Activated CD4-positive, CD25-positive, alpha-beta regulatory T cell (primary cell): ENCODE measurements at regions not wholly inside any gene's neighbourhood (a gene's known extent, or its start where the extent isn't known, plus 50 kb on each side); places are given as distances from the start of the nearest gene placed in this dataset.

ENCODE experiments used
- DNase-seq, 4 experiments: peaks; one replicate each; lab custom pipeline; 2025; lab: John Stamatoyannopoulos, UW

DNA sequence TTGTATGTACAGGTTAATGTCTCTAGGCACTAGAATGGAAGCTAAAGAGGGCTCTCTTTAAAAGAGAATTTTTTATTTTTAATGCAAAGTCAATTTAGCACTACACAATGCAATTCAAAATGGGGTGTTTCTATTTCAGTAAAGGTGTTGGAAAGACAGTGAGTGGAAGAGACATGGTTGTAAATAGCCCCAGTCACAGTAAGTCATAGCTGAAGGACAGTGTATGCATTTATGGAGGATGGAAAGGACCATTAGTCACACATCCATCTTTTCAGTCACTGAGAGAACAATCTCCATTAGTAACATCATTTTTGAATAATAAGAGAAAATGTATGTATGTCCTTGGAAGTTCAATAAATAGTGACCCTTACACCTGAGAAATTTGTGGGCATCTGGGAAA is 148.0 kb downstream of the PDHA2 start:
- no peak for DNase-seq

DNA sequence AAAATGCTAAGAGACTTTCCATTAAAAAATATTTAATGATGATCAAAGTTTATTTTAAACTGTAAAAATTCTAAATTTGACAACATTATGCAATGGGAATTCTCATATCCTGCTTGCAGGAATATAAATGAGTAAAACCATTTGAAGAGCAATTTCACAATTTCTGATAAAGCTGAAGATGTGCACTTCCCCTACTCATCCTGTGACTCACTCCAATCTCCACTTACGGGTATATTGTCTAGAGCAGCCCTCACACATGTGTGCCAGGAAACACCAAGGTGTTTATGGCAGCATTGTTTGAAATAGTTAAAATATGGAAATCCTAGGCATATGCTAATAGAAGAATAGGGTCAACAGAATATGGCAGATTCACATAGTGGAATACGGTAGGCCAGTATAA is 158.4 kb downstream of the PDHA2 start:
- no peak for DNase-seq

DNA sequence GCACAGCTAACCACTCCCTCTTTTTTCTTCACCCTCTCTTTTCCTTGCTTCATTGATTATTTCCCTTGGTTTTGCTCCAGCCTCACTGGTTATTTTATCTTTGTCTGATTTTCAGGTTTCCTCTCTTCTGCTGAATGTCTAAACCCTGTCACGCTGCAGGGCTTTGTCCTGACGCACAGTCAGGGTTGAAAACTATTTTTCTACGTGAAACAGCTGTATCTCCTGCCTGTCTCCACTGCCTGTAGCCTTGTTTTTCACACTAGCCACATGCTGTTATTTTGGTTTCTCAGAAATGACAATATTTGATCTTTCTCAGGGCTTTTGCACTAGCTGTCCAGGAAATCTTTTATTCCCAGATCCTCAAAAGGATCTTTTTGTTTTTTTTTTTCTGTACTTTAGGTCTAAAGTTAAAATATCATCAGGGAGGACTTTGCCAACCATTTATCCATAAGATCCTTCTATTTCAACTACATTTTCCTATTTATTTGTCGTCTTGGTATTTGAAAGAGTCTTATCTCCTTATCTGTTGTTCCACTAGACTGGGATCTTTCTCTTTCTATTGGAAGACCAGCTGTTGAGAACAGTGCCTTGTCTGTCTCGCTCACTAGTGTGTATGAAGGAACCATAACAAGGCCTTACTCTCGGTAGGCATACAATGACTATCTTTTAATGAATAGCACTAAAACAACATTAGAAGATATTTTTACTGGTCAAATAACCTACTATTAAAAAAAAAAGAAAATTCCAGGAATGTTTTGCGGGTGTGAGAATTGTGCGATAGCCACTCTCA is 164.3 kb downstream of the PDHA2 start:
- no peak for DNase-seq

DNA sequence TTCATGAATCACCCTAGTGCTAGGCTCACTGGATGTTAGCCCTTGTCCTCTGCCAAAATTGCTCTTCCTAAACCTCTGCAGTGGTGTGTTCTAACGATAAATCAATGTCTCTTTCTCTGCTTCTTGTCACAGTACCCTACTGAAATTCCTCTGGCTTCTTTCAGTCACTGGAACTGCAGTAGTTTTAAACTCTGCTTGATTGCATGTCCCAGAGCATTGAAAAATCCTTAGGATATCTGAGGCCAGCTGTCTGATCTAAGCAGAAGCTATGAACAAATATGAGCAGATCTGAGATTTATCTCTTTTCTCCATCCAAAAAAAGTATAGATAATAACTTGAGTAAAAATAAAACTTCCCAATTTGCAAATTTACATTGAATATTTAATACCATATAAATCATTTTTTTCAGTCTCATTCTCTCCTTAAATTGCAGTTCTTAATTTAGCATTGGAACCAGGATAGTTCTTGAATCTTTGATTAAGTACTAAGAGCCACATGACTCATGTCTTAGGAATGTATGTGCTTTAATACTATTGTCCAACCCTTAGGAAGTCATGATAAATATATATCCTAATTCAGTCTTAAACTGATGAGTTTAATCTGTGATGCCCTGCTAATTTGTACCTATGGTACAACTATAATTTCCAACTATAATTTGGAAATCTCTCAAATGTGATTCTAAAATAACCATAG is 169.7 kb downstream of the PDHA2 start:
- DNase-seq, result no peak

DNA sequence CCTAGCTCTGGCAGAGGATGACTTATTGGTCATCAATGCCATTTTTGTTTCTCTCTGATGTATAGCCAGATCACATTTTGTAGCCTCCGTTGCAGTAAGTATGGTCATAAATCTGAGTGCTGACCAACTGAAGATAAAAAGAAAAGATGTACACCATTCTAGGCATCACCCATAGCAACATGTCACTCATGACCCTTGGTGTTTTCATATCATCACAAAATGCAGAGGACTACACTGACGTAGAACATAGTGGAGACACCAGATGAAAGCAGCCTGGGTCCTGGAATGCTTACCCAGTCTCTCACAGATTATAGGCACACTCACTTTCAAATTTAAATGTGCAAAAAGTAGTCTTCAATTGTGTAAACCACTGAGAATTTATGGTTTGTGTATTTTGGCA is 172.8 kb downstream of the PDHA2 start:
- no peak for DNase-seq

DNA sequence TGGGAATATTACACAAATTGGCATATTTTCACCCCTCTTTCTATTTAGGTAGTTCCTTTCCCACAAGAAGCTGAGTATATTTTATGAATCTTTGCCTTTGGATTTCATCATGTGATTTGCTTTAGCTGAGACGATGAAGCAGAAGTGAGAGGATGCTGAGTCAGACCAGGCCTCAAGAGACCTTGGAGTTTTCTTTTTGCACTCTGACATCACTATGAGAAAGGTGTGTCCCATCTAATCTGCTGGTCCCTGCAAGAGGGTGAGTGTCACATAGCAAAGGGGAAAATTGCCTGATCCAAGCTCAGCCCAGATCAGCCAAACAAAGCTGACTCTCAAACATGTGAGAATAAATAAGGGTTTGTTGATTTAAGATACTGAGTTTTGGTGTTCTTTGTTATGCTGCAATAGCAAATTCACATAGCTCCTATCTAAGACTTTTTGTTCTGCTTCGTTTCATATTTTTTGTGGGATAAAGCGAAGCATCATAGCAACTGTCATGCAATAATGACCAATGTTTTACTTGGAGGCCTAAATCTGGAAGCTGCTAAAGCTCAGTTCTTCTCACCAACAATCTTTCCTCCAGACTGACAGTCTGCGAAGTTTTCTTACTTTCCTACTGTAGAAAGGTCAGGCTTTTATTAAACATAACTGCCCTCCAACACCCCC is 176.9 kb downstream of the PDHA2 start:
- no peak for DNase-seq

DNA sequence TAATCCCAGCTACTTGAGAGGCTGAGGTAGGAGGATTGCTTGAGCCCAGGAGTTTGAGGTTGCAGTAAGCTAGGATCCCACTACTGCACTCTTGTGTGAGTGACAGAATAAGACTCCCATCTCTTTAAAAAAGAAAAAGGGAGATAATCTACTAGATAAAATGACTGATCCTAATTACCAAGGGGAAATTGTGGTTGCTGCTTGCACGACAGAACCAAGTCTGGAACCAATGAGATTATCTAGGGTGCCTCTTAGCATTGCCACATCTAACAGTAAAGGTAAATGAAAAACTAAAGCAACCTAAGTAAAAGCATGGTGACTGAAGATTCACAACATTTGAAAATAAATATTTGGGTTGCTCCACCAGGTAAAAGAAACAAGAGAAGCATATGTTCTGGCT is 185.1 kb downstream of the PDHA2 start:
- no peak for DNase-seq

DNA sequence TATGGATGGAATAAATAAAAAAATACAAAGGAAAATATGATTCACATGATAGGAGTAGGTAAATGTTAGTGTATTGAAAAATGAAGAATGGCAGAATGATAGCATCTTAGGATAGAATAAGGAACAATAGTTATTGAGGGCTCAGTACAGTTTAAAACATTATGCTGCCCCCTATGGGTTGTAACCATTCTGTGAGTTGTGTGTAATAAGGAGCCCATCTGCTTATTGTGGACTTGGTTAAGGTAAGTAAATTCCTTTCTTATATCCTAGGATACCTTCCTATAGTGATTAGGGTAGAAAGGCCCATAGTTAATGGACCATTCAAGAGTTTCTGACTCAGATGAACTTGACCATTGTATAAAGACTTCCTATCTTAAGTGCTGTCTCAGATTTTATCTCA is 195.8 kb downstream of the PDHA2 start:
- no peak for DNase-seq

DNA sequence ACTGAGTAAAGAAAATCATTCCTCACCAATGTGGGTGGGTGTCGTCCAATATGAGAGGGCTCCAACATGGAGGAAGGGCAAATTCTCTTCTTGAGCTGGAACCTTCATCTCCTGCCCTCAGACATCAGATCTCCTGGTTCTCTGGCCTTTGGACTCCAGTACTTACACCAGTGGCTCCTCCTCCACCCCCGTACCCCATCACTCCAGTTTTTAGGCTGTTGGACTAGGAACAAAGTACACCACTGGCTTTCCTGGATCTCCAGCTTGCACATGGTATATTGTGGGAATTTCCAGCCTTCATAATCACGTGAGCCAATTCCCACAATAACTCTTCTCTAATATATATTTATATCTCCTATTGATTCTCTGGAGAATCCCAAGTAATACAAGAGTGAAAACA is 196.9 kb downstream of the PDHA2 start:
- no peak for DNase-seq

DNA sequence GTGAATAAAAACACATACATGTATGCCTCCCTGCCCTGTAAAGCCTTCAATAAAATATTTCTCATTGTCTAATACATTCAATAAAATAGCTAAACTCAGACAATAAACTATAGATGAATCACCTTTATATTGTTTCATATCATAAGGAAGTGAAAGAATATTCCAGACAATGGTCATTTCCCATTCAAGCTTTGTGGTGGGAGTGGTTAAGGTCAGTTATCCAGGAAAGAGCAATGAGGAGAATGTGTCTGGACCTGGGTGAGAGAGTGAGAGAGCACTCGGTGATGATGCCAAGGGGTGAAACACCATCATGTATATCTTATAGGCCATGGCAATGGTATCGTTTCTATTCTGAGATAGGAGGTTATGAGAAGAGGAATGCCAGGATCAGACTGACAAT is 197.8 kb downstream of the PDHA2 start:
- no peak for DNase-seq

DNA sequence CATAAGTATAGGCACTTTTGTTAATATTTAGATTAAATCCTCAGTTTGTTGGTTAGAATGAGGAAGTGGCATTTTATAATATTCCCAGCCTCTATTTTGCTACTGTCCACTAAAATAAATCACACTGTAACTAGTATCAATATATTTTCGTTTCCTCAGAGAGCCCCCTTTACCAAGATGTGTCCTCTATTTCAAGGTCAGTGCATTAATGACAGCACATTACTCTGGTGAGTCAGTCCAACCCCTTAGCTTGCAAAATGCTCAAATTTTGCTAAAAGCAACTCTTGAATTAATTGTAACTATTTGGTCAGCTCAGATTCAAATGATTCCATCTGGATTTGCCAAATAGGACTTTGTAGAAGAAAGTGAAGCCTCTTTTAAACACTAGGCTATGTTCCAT is 199.3 kb downstream of the PDHA2 start:
- no peak for DNase-seq

DNA sequence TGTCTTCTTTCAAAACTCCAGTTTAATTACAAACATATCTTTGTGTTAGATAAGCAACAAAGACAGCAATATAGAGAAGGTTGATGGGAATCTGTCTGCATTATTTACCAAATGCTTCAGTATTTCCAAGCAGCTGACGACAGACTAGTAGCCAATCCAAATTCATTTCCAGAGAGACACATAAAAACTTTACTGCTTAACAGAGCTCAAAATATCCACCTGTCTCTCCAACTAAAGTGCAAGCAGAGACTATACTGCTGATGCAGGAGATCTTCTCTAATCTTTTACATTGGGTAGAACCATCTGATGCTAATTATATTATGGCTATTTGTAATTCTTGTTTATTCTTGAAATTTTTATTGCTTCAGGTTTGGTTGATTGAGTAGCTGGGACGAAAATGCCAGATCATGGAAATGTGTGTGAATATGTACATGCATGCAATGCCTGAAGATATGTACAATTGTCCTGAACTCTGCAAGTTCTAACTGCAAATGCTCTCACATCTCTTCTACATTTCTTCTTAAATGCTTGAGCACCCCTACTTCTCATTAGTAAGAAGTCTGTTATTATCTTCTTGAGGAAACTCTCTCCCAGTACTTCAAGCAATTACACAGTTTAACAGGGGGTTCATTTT is 200.0 kb downstream of the PDHA2 start:
- no peak for DNase-seq

DNA sequence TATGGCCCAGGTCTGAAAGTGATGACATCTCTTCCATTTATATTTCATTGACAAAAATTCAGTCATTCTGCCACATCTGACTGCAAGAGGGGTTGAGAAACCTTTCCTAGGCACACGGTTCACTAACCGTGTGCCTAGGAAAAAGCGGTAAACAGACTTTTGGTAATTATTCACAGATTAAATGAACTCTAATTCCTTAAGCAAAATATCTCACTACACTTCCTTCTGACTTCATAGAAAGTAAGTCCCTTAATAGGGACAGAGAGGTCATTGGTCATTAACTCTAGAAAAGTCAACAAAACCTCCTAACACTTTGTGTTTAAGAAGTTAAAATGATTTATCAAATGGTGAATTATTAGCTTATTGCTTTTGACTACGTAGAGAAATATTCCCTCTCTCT is 205.1 kb downstream of the PDHA2 start:
- no peak for DNase-seq

DNA sequence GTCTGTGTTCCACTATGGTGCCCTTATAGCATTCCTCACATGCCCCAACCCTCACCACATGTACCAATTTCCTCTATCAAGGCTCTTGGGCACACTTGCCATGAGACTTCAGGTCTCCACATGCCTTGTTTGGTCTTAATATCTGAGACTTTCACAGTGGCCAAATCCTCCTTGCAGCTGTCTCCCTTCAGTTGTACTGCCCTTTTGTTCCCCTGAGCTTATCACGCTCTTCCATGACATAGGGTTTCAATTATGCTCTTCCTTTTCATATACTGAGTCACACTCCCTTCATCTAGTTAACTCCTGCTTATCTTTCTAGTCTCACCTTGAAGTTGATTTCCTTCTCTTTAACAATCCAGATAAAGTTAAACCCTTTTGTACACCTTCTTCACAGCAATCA is 212.9 kb downstream of the PDHA2 start:
- no peak for DNase-seq

DNA sequence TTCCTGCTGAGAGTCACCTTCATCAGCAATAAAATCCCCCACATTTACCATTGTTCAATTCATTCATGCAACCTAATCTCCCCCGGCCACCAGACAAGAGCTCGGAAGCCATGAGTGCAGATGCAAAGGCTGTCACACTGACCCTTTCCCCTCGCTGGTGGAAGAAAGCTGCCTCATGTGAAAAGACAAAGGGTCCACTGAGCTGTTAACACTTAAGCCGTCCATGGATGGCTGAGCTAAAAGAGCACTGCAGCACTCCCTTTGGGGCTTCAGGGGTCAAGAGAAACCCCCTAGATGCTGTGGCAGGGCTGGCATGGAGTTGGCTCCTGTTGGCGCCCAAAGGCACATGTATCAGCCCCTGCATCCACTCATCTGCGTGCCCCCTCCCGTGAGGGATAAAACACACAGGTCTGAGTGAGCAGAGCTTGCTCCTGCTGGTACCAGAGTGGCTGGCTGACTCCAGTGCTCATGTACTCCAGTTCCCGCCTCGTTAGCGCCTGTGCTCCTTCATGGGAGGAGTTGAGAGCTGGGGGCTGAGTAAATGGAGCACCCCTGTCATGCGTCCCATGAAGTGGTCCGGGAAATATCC is 216.5 kb downstream of the PDHA2 start:
- DNase-seq, result no peak

DNA sequence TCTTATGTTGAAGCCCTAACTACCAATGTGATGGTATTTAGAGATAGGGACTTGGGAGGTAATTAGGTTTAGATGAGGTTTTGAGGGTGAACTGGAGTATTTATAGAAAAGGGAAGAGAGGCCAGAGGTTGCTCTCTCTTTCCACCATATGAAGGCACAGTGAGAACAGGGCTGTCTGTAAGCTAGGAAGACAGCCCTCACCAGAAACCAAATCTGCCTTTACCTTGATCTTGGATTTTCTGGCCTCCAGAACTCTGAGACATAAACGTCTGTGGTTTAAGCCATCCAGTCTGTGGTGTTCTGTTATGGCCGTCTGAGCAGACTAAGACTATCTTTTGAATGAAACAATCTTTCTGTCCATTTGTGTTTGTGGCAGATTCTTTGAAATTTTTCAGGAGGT is 223.7 kb downstream of the PDHA2 start:
- DNase-seq, result no peak

DNA sequence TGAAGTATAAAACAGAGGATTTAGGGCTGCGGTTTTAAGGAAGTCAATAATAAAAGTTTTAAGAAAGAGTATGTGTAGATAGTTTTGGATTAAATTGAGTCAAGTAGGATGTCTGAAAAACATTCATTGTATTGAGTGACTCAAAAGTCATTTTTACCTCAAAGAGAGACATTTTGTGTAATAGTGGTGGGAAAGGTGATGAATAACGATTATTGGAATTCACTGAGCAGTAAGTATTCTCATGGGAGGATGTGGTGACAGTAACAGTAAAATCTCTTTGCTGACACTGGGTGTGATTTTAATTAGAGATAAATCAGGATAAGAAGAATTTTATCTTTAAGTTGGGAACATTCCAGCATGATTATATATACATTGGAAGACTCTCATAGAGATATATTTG is 233.6 kb downstream of the PDHA2 start:
- no peak for DNase-seq

DNA sequence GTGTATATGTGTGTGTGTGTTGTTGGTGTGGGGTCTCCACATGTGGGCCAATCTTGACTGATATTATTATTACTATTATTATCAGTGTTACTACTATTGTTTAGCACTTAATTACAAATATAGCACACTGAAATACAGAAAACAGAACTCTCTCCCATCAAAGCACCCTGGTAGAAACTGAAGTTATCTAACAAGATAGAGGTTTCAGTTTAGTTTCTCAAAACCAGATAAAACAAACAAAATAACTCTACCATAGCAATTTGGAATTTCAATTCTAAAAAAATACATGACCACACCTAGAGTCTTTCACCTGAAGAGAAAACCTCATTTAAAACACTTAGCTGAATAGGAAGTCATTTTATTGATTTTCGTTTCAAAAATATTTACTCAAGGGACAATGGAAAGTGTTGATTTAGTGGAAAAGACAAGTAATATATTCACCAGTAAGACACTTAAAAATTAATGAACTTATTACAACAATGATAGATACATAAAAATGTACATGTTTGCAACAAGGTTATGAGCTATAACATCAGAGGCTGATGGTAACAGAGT is 252.3 kb downstream of the PDHA2 start:
- no peak for DNase-seq

DNA sequence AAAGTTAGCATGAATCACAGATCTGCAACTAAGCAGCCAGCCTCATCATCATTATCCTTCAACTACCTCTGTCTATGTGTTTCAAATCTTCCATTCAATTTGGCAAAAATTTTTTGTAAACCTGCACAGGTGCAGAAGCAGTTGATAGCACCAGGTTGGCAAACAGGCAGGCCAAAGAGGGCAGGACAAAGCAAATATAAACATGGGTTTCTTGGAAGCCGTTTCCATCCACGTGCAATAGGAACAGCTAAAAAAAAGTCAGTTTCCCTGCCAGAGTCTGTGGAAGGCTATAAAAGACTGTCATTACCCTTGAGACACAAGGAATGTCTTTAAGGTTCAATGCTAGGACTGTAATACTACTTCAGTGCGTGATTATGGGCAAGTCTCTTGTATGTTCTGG is 253.2 kb downstream of the PDHA2 start:
- DNase-seq, result no peak

DNA sequence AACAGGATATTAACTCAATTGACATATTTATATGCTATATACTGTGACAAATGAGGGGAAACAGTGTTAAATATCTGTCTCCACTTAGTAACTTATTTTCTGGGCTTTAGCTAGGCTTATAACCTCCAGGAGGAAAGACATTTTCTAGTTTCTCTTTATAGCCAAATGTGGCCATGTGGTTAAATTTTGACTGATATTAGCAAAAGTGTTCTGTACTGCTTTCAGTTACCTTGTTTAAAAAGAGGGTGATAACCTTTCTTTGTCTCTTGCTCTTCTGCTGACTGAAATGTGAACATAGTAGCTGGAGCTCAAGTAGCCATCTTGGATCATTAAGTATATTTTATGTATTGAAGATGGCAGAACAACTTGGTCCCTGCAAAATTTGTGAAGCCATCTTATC is 253.7 kb downstream of the PDHA2 start:
- no peak for DNase-seq

DNA sequence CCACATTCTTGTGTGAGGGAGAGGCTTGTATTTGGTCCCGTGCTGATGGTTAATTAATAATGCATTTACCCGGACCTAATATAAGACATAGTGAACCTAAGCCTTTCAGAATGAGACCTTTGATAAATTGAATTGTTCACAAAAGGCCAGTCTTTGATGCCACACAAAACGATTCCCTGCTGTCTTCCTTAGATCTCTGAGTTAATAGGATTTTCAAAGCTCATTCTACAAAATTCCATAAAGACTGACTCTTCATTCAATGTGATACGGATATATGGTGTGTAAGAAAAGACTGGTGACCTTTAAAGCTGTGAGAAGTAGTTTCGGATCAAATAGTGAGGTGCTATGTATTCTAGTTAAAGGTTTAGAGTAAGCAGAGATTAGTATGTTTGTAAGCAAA is 254.3 kb downstream of the PDHA2 start:
- no peak for DNase-seq

DNA sequence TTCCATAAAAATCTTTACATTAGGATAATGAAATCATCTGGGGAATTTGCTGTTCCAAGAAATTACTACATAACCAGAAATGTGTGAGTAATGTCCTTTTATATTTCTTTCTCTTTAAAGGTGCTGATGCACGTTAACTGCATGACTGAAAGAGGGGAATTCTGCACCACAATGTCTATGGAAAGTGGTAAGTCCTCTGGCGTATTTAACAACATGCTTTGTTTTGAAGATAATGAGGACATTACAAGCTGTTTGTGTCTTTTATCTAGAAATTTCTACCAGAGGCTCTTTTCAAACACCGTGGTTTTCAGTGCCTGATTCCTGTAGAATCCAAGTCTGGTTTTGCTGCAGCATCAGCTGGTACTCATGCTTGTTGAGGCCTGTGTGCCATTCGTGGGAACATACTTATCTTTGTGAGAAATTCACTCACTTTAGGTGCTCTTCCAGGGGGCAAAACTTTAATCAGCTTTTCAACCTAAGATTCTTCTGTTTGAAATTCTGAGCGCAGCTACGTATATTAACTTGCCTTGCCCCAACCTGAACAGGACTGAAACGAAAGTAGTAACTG is 257.2 kb downstream of the PDHA2 start:
- no peak for DNase-seq
